Stomach smooth muscle (tissue), 2 donors: ENCODE measurements at regions not wholly inside any gene's neighbourhood (a gene's known extent, or its start where the extent isn't known, plus 50 kb on each side); places are given as distances from the start of the nearest gene placed in this dataset.

ENCODE experiments used
- H3K27ac ChIP-seq: one replicate; pipeline ENCODE4 v1.7.0; 2013; ENCODE audit warnings: mild to moderate bottlenecking, low read length, inconsistent platforms
- H3K27me3 ChIP-seq, 2 donors: one replicate each; pipeline ENCODE4 v1.7.0; 2013; ENCODE audit warnings: low read length in 2 of 2; ENCODE audit not compliant: insufficient read depth in 2 of 2, control insufficient read depth in 1 of 2
- H3K36me3 ChIP-seq, 2 donors: one replicate each; pipeline ENCODE4 v1.7.0; 2013; ENCODE audit warnings: low read length in 2 of 2; ENCODE audit not compliant: control insufficient read depth in 2 of 2, insufficient read depth in 2 of 2
- H3K4me1 ChIP-seq: one replicate; pipeline ENCODE4 v1.7.0; 2013; ENCODE audit warnings: low read length; ENCODE audit not compliant: control insufficient read depth, insufficient read depth
- H3K4me3 ChIP-seq, 2 donors: one replicate each; pipeline ENCODE4 v1.7.0; 2013; ENCODE audit warnings: low read length in 2 of 2
- H3K9ac ChIP-seq, 2 donors: one replicate each; pipeline ENCODE4 v1.7.0; 2013; ENCODE audit warnings: low read length in 2 of 2, mild to moderate bottlenecking in 1 of 2
- H3K9me3 ChIP-seq, 2 donors: one replicate each; pipeline ENCODE4 v1.7.0; 2013; ENCODE audit warnings: low read length in 2 of 2; ENCODE audit not compliant: control insufficient read depth in 2 of 2
- donor health status: healthy.
- donor health status: Pancreatic carcinoma.

GRCh38 chr9:88692827-88693226 lies 157.8 kb downstream of the NXNL2 start:
- Histone ChIP-seq H3K27me3 (no peaks in the 10 kb centered on the region), H3K4me1 (no peaks in the 10 kb centered on the region), H3K36me3 (no peaks in the 10 kb centered on the region), H3K27ac (no peak overlapping the region), H3K4me3 (no peak overlapping the region), H3K9me3 (peaks cover 0 to 4% of the 10 kb centered on the region in 2 donors), H3K9ac (no peak overlapping the region)

GRCh38 chr9:88694625-88695024 lies 159.6 kb downstream of the NXNL2 start:
- Histone ChIP-seq H3K4me3 (no peak overlapping the region), H3K9me3 (peaks cover 2 to 5% of the 10 kb centered on the region in 2 donors), H3K9ac (no peak overlapping the region), H3K27ac (no peak overlapping the region), H3K27me3 (no peaks in the 10 kb centered on the region), H3K4me1 (no peaks in the 10 kb centered on the region), H3K36me3 (no peaks in the 10 kb centered on the region)

DNA sequence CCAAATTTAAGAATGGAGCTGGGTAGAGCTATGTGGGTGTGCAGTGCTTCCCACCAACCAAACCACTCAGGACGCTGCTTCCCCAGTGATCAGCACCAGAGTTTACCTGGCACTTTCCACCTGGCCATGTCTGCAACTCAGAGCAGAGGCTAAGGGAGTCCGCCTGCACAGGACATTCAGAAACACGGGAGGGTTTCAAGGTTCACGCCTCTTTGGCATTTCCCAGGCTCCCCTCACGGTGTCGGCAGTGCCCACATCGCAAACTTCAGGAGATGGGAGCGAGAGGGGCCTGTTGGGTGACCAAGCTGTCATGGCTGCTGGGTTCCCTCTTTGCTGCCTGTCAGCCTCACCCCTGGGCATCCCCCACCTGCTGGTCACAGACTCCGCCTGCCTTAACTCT lies 161.5 kb downstream of the NXNL2 start:
- Histone ChIP-seq H3K36me3 (no peaks in the 10 kb centered on the region), H3K9me3 (peaks cover 6 to 9% of the 10 kb centered on the region in 2 donors), H3K4me3 (no peak overlapping the region), H3K27ac (no peak overlapping the region), H3K27me3 (no peaks in the 10 kb centered on the region), H3K4me1 (no peaks in the 10 kb centered on the region), H3K9ac (no peak overlapping the region)

DNA sequence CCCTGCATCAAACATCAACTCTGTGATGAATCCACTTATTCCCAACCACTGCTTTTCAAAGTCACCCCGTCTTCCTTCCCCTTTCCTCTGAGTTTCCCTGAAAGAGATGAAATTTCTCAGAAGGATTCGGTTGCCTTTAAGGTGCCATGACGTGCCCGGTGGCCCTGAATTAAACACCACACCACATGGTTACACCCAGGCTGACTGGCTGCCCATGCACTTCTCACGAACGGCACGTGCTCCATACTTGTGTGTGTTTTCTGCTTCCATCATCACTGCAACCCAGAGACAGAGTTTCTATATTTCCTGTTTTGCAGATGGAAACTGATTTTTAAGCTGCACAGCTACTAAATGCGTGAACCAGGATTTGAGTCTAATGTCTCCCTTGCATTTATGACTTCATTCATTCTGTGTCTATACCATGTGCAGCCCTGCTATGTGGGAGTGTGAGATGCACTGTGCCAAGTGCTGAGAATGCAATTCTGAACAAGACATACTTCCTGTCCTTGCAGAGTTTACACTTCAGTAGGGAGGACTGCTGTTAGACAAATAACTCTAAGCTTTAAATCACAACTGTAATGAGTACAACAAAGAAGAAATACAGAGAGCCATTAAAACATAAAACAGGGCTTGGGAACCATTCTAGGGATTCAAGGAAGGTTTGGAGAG lies 162.9 kb downstream of the NXNL2 start:
- Histone ChIP-seq H3K4me1 (no peaks in the 10 kb centered on the region), H3K36me3 (no peaks in the 10 kb centered on the region), H3K9me3 (peaks cover 6 to 9% of the 10 kb centered on the region in 2 donors), H3K27ac (no peak overlapping the region), H3K4me3 (no peak overlapping the region), H3K9ac (no peak overlapping the region), H3K27me3 (no peaks in the 10 kb centered on the region)

DNA sequence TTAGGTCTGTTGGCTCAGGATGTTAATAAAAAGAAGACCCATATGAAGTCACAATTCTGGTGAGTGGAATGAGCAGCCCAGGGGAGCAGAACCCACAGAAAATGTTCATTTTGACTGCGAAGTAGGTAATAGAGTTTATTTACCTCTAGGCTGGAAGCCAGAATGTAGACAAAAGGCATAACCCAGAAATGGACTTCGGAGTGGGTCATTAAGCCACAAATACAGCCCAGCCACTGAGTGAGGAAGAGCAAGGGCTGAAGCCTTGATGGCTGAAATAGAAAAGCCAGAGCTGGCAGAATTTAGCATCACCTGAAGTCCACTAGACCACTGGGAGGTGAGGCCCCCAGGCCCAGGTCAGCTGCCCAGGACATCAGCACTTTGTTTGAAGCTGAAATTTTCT lies 168.0 kb downstream of the NXNL2 start:
- Histone ChIP-seq H3K4me1 (no peaks in the 10 kb centered on the region), H3K27ac (no peak overlapping the region), H3K27me3 (no peaks in the 10 kb centered on the region), H3K4me3 (no peak overlapping the region), H3K36me3 (no peaks in the 10 kb centered on the region), H3K9me3 (peaks cover 5 to 6% of the 10 kb centered on the region in 2 donors), H3K9ac (no peak overlapping the region)

- no peak overlapping the region for H3K4me3 ChIP-seq
- no peak overlapping the region for H3K27ac ChIP-seq
- no peaks in the 10 kb centered on the region for H3K36me3 ChIP-seq
- H3K9ac ChIP-seq = no peak overlapping the region
- H3K27me3 ChIP-seq = no peaks in the 10 kb centered on the region
- no peaks in the 10 kb centered on the region for H3K9me3 ChIP-seq
- no peaks in the 10 kb centered on the region for H3K4me1 ChIP-seq
Measured at GRCh38 chr9:88706193-88707113, 171.5 kb downstream of the NXNL2 start.

DNA sequence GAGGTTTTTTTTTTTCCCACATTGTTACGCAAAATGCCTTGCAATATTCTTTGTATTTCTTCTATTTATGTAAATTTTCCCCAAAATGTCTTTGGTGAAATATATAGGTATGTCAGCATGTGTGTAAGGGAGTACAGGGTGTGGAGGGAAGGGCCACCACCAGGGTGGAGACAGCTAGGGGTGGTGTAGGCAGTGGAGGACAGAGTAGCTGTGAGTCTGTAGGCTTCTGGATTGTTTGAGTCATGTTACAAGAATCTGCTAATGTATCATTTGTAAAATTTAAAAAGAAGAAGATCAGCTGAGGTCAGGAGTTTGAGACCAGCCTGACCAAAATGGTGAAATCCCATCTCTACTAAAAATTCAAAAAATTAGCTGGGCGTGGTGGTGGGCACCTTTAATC lies 175.5 kb downstream of the NXNL2 start:
- Histone ChIP-seq H3K4me1 (no peaks in the 10 kb centered on the region), H3K9me3 (peaks cover under 1 to 3% of the 10 kb centered on the region in 2 donors), H3K36me3 (no peaks in the 10 kb centered on the region), H3K27ac (no peak overlapping the region), H3K9ac (no peak overlapping the region), H3K4me3 (no peak overlapping the region), H3K27me3 (no peaks in the 10 kb centered on the region)

DNA sequence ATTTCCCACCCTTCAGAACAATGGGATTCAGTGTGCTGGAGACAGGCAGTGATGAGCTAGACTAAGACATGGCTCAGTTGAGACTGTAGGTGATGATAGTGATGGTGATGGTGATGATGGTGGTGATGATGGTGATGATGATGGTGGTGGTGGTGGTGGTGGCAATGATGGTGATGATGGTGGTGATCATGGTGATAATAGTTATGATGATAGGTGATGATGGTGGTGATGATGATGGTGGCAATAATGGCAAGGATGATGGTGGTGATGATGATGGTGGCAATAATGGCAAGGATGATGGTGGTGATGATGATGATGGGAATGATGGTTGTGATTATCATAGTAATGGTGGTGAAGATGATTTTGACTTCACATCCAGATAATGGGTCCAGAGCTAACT lies 176.7 kb downstream of the NXNL2 start:
- Histone ChIP-seq H3K4me3 (no peak overlapping the region), H3K9ac (no peak overlapping the region), H3K27me3 (no peaks in the 10 kb centered on the region), H3K9me3 (peaks cover 4 to 6% of the 10 kb centered on the region in 2 donors), H3K36me3 (no peaks in the 10 kb centered on the region), H3K4me1 (no peaks in the 10 kb centered on the region), H3K27ac (no peak overlapping the region)

- no peak overlapping the region for H3K27ac ChIP-seq
- peaks cover 4 to 6% of the 10 kb centered on the region in 2 donors for H3K9me3 ChIP-seq
- no peak overlapping the region for H3K9ac ChIP-seq
- no peaks in the 10 kb centered on the region for H3K36me3 ChIP-seq
- H3K4me1 ChIP-seq = no peaks in the 10 kb centered on the region
- H3K27me3 ChIP-seq = no peaks in the 10 kb centered on the region
- H3K4me3 ChIP-seq = no peak overlapping the region
Measured at GRCh38 chr9:88712484-88712883, 177.5 kb downstream of the NXNL2 start.

DNA sequence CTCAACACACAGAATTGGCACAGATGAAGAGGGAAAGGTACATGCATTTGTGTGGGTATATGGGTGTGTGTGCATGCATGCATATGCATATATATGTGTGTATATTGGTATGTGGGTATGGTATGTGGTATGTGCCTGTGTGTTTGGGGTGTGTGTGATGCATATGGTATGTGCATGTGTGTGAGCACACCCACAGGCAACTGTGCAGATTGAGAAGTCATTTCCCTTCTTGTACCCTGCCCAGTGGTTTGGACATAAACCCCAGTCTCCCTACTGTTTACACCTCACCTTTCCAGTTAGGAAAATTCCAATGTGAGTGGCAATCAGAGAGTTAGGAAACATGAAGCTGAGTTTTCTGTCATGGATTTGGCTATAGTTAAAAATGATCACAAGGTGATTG lies 178.0 kb downstream of the NXNL2 start:
- H3K27me3 ChIP-seq = no peaks in the 10 kb centered on the region
- H3K4me3 ChIP-seq = no peak overlapping the region
- H3K4me1 ChIP-seq = no peaks in the 10 kb centered on the region
- H3K27ac ChIP-seq = no peak overlapping the region
- H3K36me3 ChIP-seq = no peaks in the 10 kb centered on the region
- peaks cover 4 to 6% of the 10 kb centered on the region in 2 donors for H3K9me3 ChIP-seq
- H3K9ac ChIP-seq = no peak overlapping the region
